T-cell (primary cell): ENCODE measurements at regions not wholly inside any gene's neighbourhood (a gene's known extent, or its start where the extent isn't known, plus 50 kb on each side); places are given as distances from the start of the nearest gene placed in this dataset.
"Not testable (repeated sequence)": the region's sequence is repeated elsewhere in the genome, so short reads cannot be mapped to it uniquely, and the experiment has no call there.

Experiments used
- ATAC-seq, 4 experiments: fragments of 200-7000 bp in 3 of 4; fragments of 150-1000 bp in 1 of 4; cut with Tn5 transposase; replicated peaks in 1 of 4; 1 replicate in 3 of 4; 2 replicates in 1 of 4; pipeline ENCODE4 v1.10.0; 2021; ENCODE audit warnings: moderate library complexity in 3 of 4, mild to moderate bottlenecking in 2 of 4, moderate number of reproducible peaks in 1 of 4
- CTCF ChIA-PET, 2 donors: fragments of 300-600 bp; sonication (Branson Sonifier 250); formaldehyde crosslinking; loops; one replicate each; lab custom pipeline; 2022; ENCODE audit warnings: antibody characterized with exemption in 2 of 2; lab: Charles Lee
- POLR2A ChIA-PET, 2 donors: fragments of 300-600 bp; sonication (Branson Sonifier 250); formaldehyde crosslinking; loops; one replicate each; lab custom pipeline; 2022; ENCODE audit warnings: antibody characterized with exemption in 2 of 2; lab: Charles Lee
- DNase-seq, 35 experiments: peaks; one replicate each; pipeline versions ENCODE4 v3.0.0 to v3.0.0-alpha.2; 2013 to 2023
- H3K27ac ChIP-seq: one replicate; pipeline ENCODE4 v1.5.1; 2013; ENCODE audit warnings: low read length
- H3K27me3 ChIP-seq, 2 experiments: replicated peaks in 1 of 2; 1 replicate in 1 of 2; 2 replicates in 1 of 2; pipeline versions ENCODE4 v1.6.1 to v1.7.0; 2013; ENCODE audit warnings: low read length in 1 of 2, mixed read lengths in 1 of 2; ENCODE audit not compliant: control insufficient read depth in 2 of 2, insufficient read depth in 2 of 2; ENCODE audit errors: extremely low read depth in 1 of 2
- H3K36me3 ChIP-seq, 2 donors: 1 replicate in 1 of 2; 2 replicates in 1 of 2; pipeline versions ENCODE4 v1.6.1 to v1.7.0; 2013; ENCODE audit warnings: low read length in 1 of 2; ENCODE audit not compliant: control insufficient read depth in 2 of 2, insufficient read depth in 1 of 2; ENCODE audit errors: extremely low read depth in 1 of 2
- H3K4me1 ChIP-seq, 2 experiments: 1 replicate in 1 of 2; 2 replicates in 1 of 2; pipeline versions ENCODE4 v1.6.1 to v1.7.0; 2013; ENCODE audit warnings: low read length in 2 of 2, mixed read lengths in 1 of 2; ENCODE audit not compliant: insufficient read depth in 2 of 2, control insufficient read depth in 1 of 2; ENCODE audit errors: extremely low read depth in 1 of 2
- H3K4me3 ChIP-seq, 2 donors: 1 replicate in 1 of 2; 2 replicates in 1 of 2; pipeline versions ENCODE4 v1.5.1 to v1.7.0; 2013; ENCODE audit warnings: mild to moderate bottlenecking in 2 of 2, low read length in 1 of 2, moderate library complexity in 1 of 2; ENCODE audit not compliant: control insufficient read depth in 1 of 2; ENCODE audit errors: extremely low read depth in 1 of 2
- H3K9me3 ChIP-seq: 2 replicates; pipeline ENCODE4 v1.7.0; 2013
- H3K27ac Mint-ChIP-seq, 2 donors: one replicate each; pipeline ENCODE4 v1.8.0; 2020 to 2021; ENCODE audit warnings: mild to moderate bottlenecking in 2 of 2, mixed read lengths in 2 of 2
- H3K27me3 Mint-ChIP-seq, 2 donors: one replicate each; pipeline ENCODE4 v1.8.0; 2021 to 2022; ENCODE audit warnings: mixed read lengths in 2 of 2
- H3K36me3 Mint-ChIP-seq: one replicate; pipeline ENCODE4 v1.8.0; 2021; ENCODE audit warnings: mixed read lengths
- H3K4me1 Mint-ChIP-seq, 3 donors: one replicate each; pipeline ENCODE4 v1.8.0; 2020 to 2022; ENCODE audit warnings: mixed read lengths in 3 of 3, mild to moderate bottlenecking in 1 of 3
- H3K4me3 Mint-ChIP-seq, 3 donors: one replicate each; pipeline ENCODE4 v1.8.0; 2020 to 2022; ENCODE audit warnings: mild to moderate bottlenecking in 3 of 3, mixed read lengths in 3 of 3, moderate library complexity in 3 of 3
- H3K9me3 Mint-ChIP-seq, 3 donors: one replicate each; pipeline ENCODE4 v1.8.0; 2020 to 2022; ENCODE audit warnings: mixed read lengths in 3 of 3
- WGBS: methylation state at CpG from one replicate; pipeline ENCODE4 v1.1.5; 2013; ENCODE audit warnings: missing lambda C conversion rate; ENCODE audit not compliant: insufficient coverage; 5-methylcytosine and 5-hydroxymethylcytosine counted together

GRCh38 chr10:64771253-64772050, 1250.3 kb downstream of the REEP3 start:
- peaks cover 0 to 16% (median 4%) of the 10 kb centered on the region in 3 donors for H3K9me3 Mint-ChIP-seq
- H3K27ac Mint-ChIP-seq, result no peak overlapping the region
- H3K4me1 Mint-ChIP-seq, result no peaks in the 10 kb centered on the region
- H3K36me3 Mint-ChIP-seq, result no peaks in the 10 kb centered on the region
- H3K9me3 ChIP-seq, result no peaks in the 10 kb centered on the region
- H3K27me3 Mint-ChIP-seq, result no peaks in the 10 kb centered on the region
- POLR2A ChIA-PET, result no interaction called here
- CTCF ChIA-PET, result no interaction called here
- H3K36me3 ChIP-seq, result no peaks in the 10 kb centered on the region
- H3K4me1 ChIP-seq, result no peaks in the 10 kb centered on the region
- H3K27ac ChIP-seq, result no peak overlapping the region
- H3K4me3 ChIP-seq, result no peak overlapping the region
- DNase-seq, result no peak
- WGBS, result 50% methylated on average over 1 of the region's 4 CpGs
- ATAC-seq, result no peak
- H3K27me3 ChIP-seq, result no peaks in the 10 kb centered on the region
- no peak overlapping the region for H3K4me3 Mint-ChIP-seq

- no peak overlapping the region for H3K27ac Mint-ChIP-seq
- H3K4me3 ChIP-seq, result no peak overlapping the region
- H3K36me3 ChIP-seq, result no peaks in the 10 kb centered on the region
- H3K4me1 Mint-ChIP-seq, result no peaks in the 10 kb centered on the region
- no peaks in the 10 kb centered on the region for H3K27me3 ChIP-seq
- H3K4me3 Mint-ChIP-seq, result no peak overlapping the region
- CTCF ChIA-PET, result no interaction called here
- DNase-seq (no peak), ATAC-seq (no peak)
- 40% methylated on average over 1 of the region's 1 CpG for WGBS
- no peaks in the 10 kb centered on the region for H3K4me1 ChIP-seq
- no peak overlapping the region for H3K27ac ChIP-seq
- H3K36me3 Mint-ChIP-seq, result no peaks in the 10 kb centered on the region
- no peaks in the 10 kb centered on the region for H3K9me3 ChIP-seq
- peaks cover 0 to 16% (median 4%) of the 10 kb centered on the region in 3 donors for H3K9me3 Mint-ChIP-seq
- H3K27me3 Mint-ChIP-seq, result no peaks in the 10 kb centered on the region
- POLR2A ChIA-PET, result no interaction called here
Observed at GRCh38 chr10:64773357-64773756, 1252.2 kb downstream of the REEP3 start.

- H3K4me1 Mint-ChIP-seq, CTCF ChIA-PET: not testable (repeated sequence)
Observed at GRCh38 chr10:64784451-64784850, 1263.2 kb downstream of the REEP3 start.

GRCh38 chr10:64785816-64786215, 1264.6 kb downstream of the REEP3 start:
- H3K27ac ChIP-seq, result no peak overlapping the region
- Mint-ChIP-seq H3K36me3 (no peaks in the 10 kb centered on the region), H3K27ac (no peak overlapping the region), H3K4me1 (no peaks in the 10 kb centered on the region), H3K27me3 (no peaks in the 10 kb centered on the region), H3K9me3 (peaks cover 0 to 18% (median 8%) of the 10 kb centered on the region in 3 donors), H3K4me3 (no peak overlapping the region)
- DNase-seq, result no peak
- no peaks in the 10 kb centered on the region for H3K27me3 ChIP-seq
- no peaks in the 10 kb centered on the region for H3K4me1 ChIP-seq
- no peak overlapping the region for H3K4me3 ChIP-seq
- H3K9me3 ChIP-seq, result no peaks in the 10 kb centered on the region
- H3K36me3 ChIP-seq, result no peaks in the 10 kb centered on the region
- ATAC-seq, result no peak
- CTCF ChIA-PET, result interaction anchor here in 1 of 2 donors (0.6 kb wide), 1 partner anchor 683 kb away, joined by 3 read pairs; no protein-coding TSS in a partner anchor
- POLR2A ChIA-PET, result no interaction called here
- WGBS, result 61% methylated on average over 2 of the region's 3 CpGs

More at GRCh38 chr10:64784451-64784850, 1263.2 kb downstream of the REEP3 start:
- 87% methylated on average over 4 of the region's 7 CpGs for WGBS
- H3K27ac Mint-ChIP-seq, H3K36me3 Mint-ChIP-seq, H3K4me3 Mint-ChIP-seq, H3K27ac ChIP-seq, POLR2A ChIA-PET, ATAC-seq, H3K4me3 ChIP-seq, H3K36me3 ChIP-seq, H3K27me3 Mint-ChIP-seq, DNase-seq, H3K27me3 ChIP-seq, H3K9me3 ChIP-seq, H3K4me1 ChIP-seq: not testable (repeated sequence)
- H3K9me3 Mint-ChIP-seq, result peaks cover 0 to 14% (median 3%) of the 10 kb centered on the region in 3 donors

- DNase-seq (no peak), ATAC-seq (no peak)
- Mint-ChIP-seq H3K4me3 (no peak overlapping the region), H3K9me3 (peaks cover 0 to 16% (median 9%) of the 10 kb centered on the region in 3 donors), H3K27me3 (no peaks in the 10 kb centered on the region), H3K27ac (no peak overlapping the region), H3K4me1 (no peaks in the 10 kb centered on the region), H3K36me3 (no peaks in the 10 kb centered on the region)
- no peaks in the 10 kb centered on the region for H3K9me3 ChIP-seq
- 78% methylated on average over 2 of the region's 2 CpGs for WGBS
- no peaks in the 10 kb centered on the region for H3K4me1 ChIP-seq
- CTCF ChIA-PET, result no interaction called here
- H3K36me3 ChIP-seq, result no peaks in the 10 kb centered on the region
- POLR2A ChIA-PET, result no interaction called here
- no peaks in the 10 kb centered on the region for H3K27me3 ChIP-seq
- no peak overlapping the region for H3K4me3 ChIP-seq
- no peak overlapping the region for H3K27ac ChIP-seq
Observed at GRCh38 chr10:64786989-64787388, 1265.8 kb downstream of the REEP3 start.

- ChIA-PET CTCF (no interaction called here), POLR2A (no interaction called here)
- no peaks in the 10 kb centered on the region for H3K9me3 ChIP-seq
- H3K27me3 ChIP-seq, result no peaks in the 10 kb centered on the region
- peaks cover 9 to 18% (median 9%) of the 10 kb centered on the region in 3 donors for H3K9me3 Mint-ChIP-seq
- H3K27me3 Mint-ChIP-seq, result no peaks in the 10 kb centered on the region
- no peaks in the 10 kb centered on the region for H3K4me1 ChIP-seq
- 100% methylated on average over 1 of the region's 3 CpGs for WGBS
- ATAC-seq, result no peak
- H3K27ac ChIP-seq, result no peak overlapping the region
- H3K4me1 Mint-ChIP-seq, result no peaks in the 10 kb centered on the region
- no peak overlapping the region for H3K4me3 Mint-ChIP-seq
- no peak for DNase-seq
- H3K27ac Mint-ChIP-seq, result no peak overlapping the region
- no peak overlapping the region for H3K4me3 ChIP-seq
- H3K36me3 Mint-ChIP-seq, result no peaks in the 10 kb centered on the region
- no peaks in the 10 kb centered on the region for H3K36me3 ChIP-seq
Observed at GRCh38 chr10:64795847-64796246, 1274.6 kb downstream of the REEP3 start.
